MCF 10A (cell line): ENCODE measurements at regions not wholly inside any gene's neighbourhood (a gene's known extent, or its start where the extent isn't known, plus 50 kb on each side); places are given as distances from the start of the nearest gene placed in this dataset.

ENCODE experiments used
- BruUV-seq: library from RNA; stranded (reverse); fragments of 400-500 nt; replicated peaks from 2 replicates; lab custom pipeline; 2021; lab: Mats Ljungman, UMichigan
- CTCF ChIA-PET: fragments of 300-600 bp; sonication (Branson Sonifier 250); formaldehyde crosslinking; extraction: SDS; loops from one replicate; lab custom pipeline; 2021; ENCODE audit warnings: antibody characterized with exemption, inconsistent platforms; lab: Yijun Ruan, JAX
- POLR2A ChIA-PET: fragments of 300-600, 350-650 bp; sonication (Branson Sonifier 250); formaldehyde crosslinking; extraction: SDS; loops from one replicate; lab custom pipeline; 2020; ENCODE audit warnings: antibody characterized with exemption, inconsistent platforms; lab: Yijun Ruan, JAX
- DNase-seq: peaks from one replicate; pipeline ENCODE4 v3.0.0-alpha.2; 2018; ENCODE audit not compliant: unreplicated experiment
- H3K27ac Mint-ChIP-seq: one replicate; pipeline ENCODE4 v1.8.0; 2022; ENCODE audit warnings: mild to moderate bottlenecking, low read depth, mixed read lengths; ENCODE audit not compliant: unreplicated experiment
- H3K27me3 Mint-ChIP-seq: one replicate; pipeline ENCODE4 v1.8.0; 2022; ENCODE audit warnings: mixed read lengths; ENCODE audit not compliant: insufficient read depth, unreplicated experiment
- H3K36me3 Mint-ChIP-seq: one replicate; pipeline ENCODE4 v1.8.0; 2022; ENCODE audit warnings: mild to moderate bottlenecking, moderate library complexity, mixed read lengths; ENCODE audit not compliant: insufficient read depth, unreplicated experiment
- H3K4me1 Mint-ChIP-seq: one replicate; pipeline ENCODE4 v1.8.0; 2022; ENCODE audit warnings: mixed read lengths; ENCODE audit not compliant: insufficient read depth, unreplicated experiment
- H3K4me3 Mint-ChIP-seq: one replicate; pipeline ENCODE4 v1.8.0; 2022; ENCODE audit warnings: mild to moderate bottlenecking, moderate library complexity, mixed read lengths; ENCODE audit not compliant: unreplicated experiment
- H3K9me3 Mint-ChIP-seq: one replicate; pipeline ENCODE4 v1.8.0; 2022; ENCODE audit warnings: mixed read lengths; ENCODE audit not compliant: unreplicated experiment
- CTCF ChIP-seq: fragments of 200-600 bp; IDR thresholded peaks from one replicate; pipeline ENCODE4 v1.8.0; 2022; ENCODE audit warnings: antibody characterized with exemption, mild to moderate bottlenecking; ENCODE audit not compliant: unreplicated experiment
- intact Hi-C: fragments of 100-400 bp; cut with micrococcal nuclease; formaldehyde crosslinking; loops from 2 replicates; pipeline ENCODE4 v1.14.1; 2022

GRCh38 chr22:48596111-48596850 is 1231.4 kb downstream of the BRD1 start:
- CTCF ChIA-PET = no interaction called here

GRCh38 chr22:48595511-48595905 is 1232.2 kb downstream of the BRD1 start:
- BruUV-seq = no TSS peak
- Mint-ChIP-seq H3K4me1 (no peaks in the 10 kb centered on the region), H3K4me3 (no peak overlapping the region), H3K36me3 (no peaks in the 10 kb centered on the region), H3K27me3 (no peaks in the 10 kb centered on the region), H3K27ac (no peak overlapping the region), H3K9me3 (peaks cover 8% of the 10 kb centered on the region)
- POLR2A ChIA-PET = no interaction called here
- intact Hi-C loops = no loop called here
- no peak for TF ChIP-seq CTCF
- CTCF ChIA-PET = no interaction called here
- no peak for DNase-seq

More at GRCh38 chr22:48596111-48596850, 1231.4 kb downstream of the BRD1 start:
- H3K36me3 Mint-ChIP-seq = no peaks in the 10 kb centered on the region
- H3K9me3 Mint-ChIP-seq = peaks cover 8% of the 10 kb centered on the region
- no peaks in the 10 kb centered on the region for H3K4me1 Mint-ChIP-seq
- TF ChIP-seq CTCF = no peak
- BruUV-seq = no TSS peak
- no peak overlapping the region for H3K27ac Mint-ChIP-seq
- H3K27me3 Mint-ChIP-seq = no peaks in the 10 kb centered on the region
- H3K4me3 Mint-ChIP-seq = no peak overlapping the region
- POLR2A ChIA-PET = no interaction called here
- intact Hi-C loops = no loop called here
- DNase-seq = no peak

GRCh38 chr22:48594757-48595510 is 1232.7 kb downstream of the BRD1 start:
- POLR2A ChIA-PET = no interaction called here
- Mint-ChIP-seq H3K4me3 (no peak overlapping the region), H3K4me1 (no peaks in the 10 kb centered on the region), H3K27me3 (no peaks in the 10 kb centered on the region), H3K27ac (no peak overlapping the region), H3K36me3 (no peaks in the 10 kb centered on the region), H3K9me3 (peaks cover 8% of the 10 kb centered on the region)
- CTCF ChIA-PET = no interaction called here
- no peak for DNase-seq
- no TSS peak for BruUV-seq
- no peak for TF ChIP-seq CTCF
- intact Hi-C loops = no loop called here

- no TSS peak for BruUV-seq
Measured at GRCh38 chr22:48594016-48594756, 1233.5 kb downstream of the BRD1 start.

More at GRCh38 chr22:48594016-48594756, 1233.5 kb downstream of the BRD1 start:
- H3K27me3 Mint-ChIP-seq = no peaks in the 10 kb centered on the region
- H3K36me3 Mint-ChIP-seq = no peaks in the 10 kb centered on the region
- TF ChIP-seq CTCF = no peak
- no peak for DNase-seq
- H3K27ac Mint-ChIP-seq = no peak overlapping the region
- H3K4me1 Mint-ChIP-seq = no peaks in the 10 kb centered on the region
- intact Hi-C loops = no loop called here
- CTCF ChIA-PET = no interaction called here
- POLR2A ChIA-PET = no interaction called here
- H3K4me3 Mint-ChIP-seq = no peak overlapping the region
- H3K9me3 Mint-ChIP-seq = peaks cover 8% of the 10 kb centered on the region
